Heart left ventricle (tissue), 16 donors: ENCODE measurements at regions not wholly inside any gene's neighbourhood (a gene's known extent, or its start where the extent isn't known, plus 50 kb on each side); places are given as distances from the start of the nearest gene placed in this dataset.

Experiments used
- ATAC-seq, 4 donors: fragments of 200-7000 bp; cut with Tn5 transposase; one replicate each; pipeline ENCODE4 v1.9.1; 2020 to 2022; ENCODE audit warnings: moderate library complexity in 4 of 4, mild to moderate bottlenecking in 3 of 4, moderate number of reproducible peaks in 1 of 4
- DNase-seq, 5 donors: peaks; one replicate each; pipeline ENCODE4 v3.0.0-alpha.2; 2020
- H3K27ac ChIP-seq, 12 donors: fragments of 200-600 bp; sonication (generic) in 4 of 12; one replicate each; pipeline versions ENCODE4 v1.5.0 to v1.8.0; 2016 to 2022; ENCODE audit warnings: mild to moderate bottlenecking in 2 of 12
- H3K27me3 ChIP-seq, 9 donors: fragments of 200-600 bp; sonication (generic) in 2 of 9; one replicate each; pipeline versions ENCODE4 v1.5.1 to v1.8.0; 2016 to 2022; ENCODE audit warnings: mild to moderate bottlenecking in 3 of 9
- H3K36me3 ChIP-seq, 9 donors: fragments of 200-600 bp; sonication (generic) in 2 of 9; one replicate each; pipeline versions ENCODE4 v1.5.0 to v1.8.0; 2018 to 2022; ENCODE audit warnings: mild to moderate bottlenecking in 2 of 9
- H3K4me1 ChIP-seq, 12 donors: fragments of 200-600 bp; sonication (generic) in 4 of 12; one replicate each; pipeline versions ENCODE4 v1.5.0 to v1.8.0; 2016 to 2022; ENCODE audit warnings: mild to moderate bottlenecking in 3 of 12
- H3K4me3 ChIP-seq, 12 donors: fragments of 200-600 bp; sonication (generic) in 4 of 12; one replicate each; pipeline versions ENCODE4 v1.5.0 to v1.8.0; 2017 to 2022; ENCODE audit warnings: mild to moderate bottlenecking in 9 of 12, moderate library complexity in 4 of 12
- H3K9me3 ChIP-seq, 12 donors: fragments of 200-600 bp; sonication (generic) in 4 of 12; one replicate each; pipeline versions ENCODE4 v1.5.0 to v1.8.0; 2016 to 2022; ENCODE audit warnings: mild to moderate bottlenecking in 1 of 12
- CTCF ChIP-seq, 12 donors: fragments of 200-600 bp; sonication (generic) in 4 of 12; IDR thresholded peaks; one replicate each; pipeline versions ENCODE4 v1.5.0 to v1.8.0; 2018 to 2022; ENCODE audit warnings: antibody characterized with exemption in 12 of 12, mild to moderate bottlenecking in 5 of 12
- POLR2A ChIP-seq, 2 donors: fragments of 450-650 bp; IDR thresholded peaks; one replicate each; pipeline ENCODE4 v1.6.1; 2017; ENCODE audit warnings: antibody characterized with exemption in 2 of 2, mild to moderate bottlenecking in 2 of 2, moderate library complexity in 2 of 2
- WGBS, 4 donors: extraction: QIAGEN DNeasy Blood & Tissue Kit in 2 of 4; methylation state at CpG; one replicate each; pipeline versions ENCODE4 v1.1.5 to v1.1.7; 2013 to 2018; 5-methylcytosine and 5-hydroxymethylcytosine counted together
- intact Hi-C, 10 donors: fragments of 100-400 bp; cut with DNase I; formaldehyde crosslinking; loops; one replicate each; pipeline versions ENCODE4 v1.11.1 to v1.14.2; 2022
- donor health status: ischemic (EF 13 %, LVEDD 7.1; RV severe dilation, severe dysfunction).
- donor health status: healthy with polysubstance abuse.
- donor health status: DM: no; HTN: yes; CAD: no.
- donor health status: DM: no; HTN: no; CAD: no.
- donor health status: ischemic (EF 25% LVEDD 6.9; RV normal size, moderate dysfunction).
- donor health status: ischemic (EF 25% LVEDD 5.7; RV mildly dilated, moderate dysfunction).
- donor health status: healthy.
- donor health status: DM: yes; HTN: yes; CAD: no.
- donor health status: ischemic (EF 35%, LVEDD 5.7; RV mildly dilated, moderate dysfunction).
- donor health status: nonischemic (EF 11% LVEDD 7.7; RV severe dilation, severe dysfunction).
- donor health status: DM: yes; HTN: yes; CAD: no.
- donor health status: PGD.
- donor health status: ischemic (EF 29% LVEDD 5.4; RV normal size, mild dysfunction).
- donor health status: nonischemic (EF 23%, LVEDD 6.1; RV moderate dilation, normal function).

GRCh38 chr4:3871881-3872833 lies 106.0 kb downstream of the ADRA2C start:
- H3K27ac ChIP-seq: no peak overlapping the region
- H3K27me3 ChIP-seq: peaks cover 24 to 76% (median 44%) of the 10 kb centered on the region in 9 donors
- no peak for TF ChIP-seq POLR2A (IDR thresholded peaks at IDR 0.05)
- TF ChIP-seq CTCF (IDR thresholded peaks at IDR 0.05): no peak
- no peaks in the 10 kb centered on the region for H3K36me3 ChIP-seq
- intact Hi-C loops: loop anchor here in 6 of 10 donors (10.0 kb wide), 6 partner anchors 87 to 757 kb away; partner anchors contain the start of gene ADRA2C (in 2 of the 6)
- H3K4me1 ChIP-seq: peaks cover 0 to 8% (median 0%) of the 10 kb centered on the region in 12 donors
- H3K9me3 ChIP-seq: peaks cover 0 to 2% (median 0%) of the 10 kb centered on the region in 12 donors
- ATAC-seq: no peak
- DNase-seq: peak in 1 of 5 donors; percentile 34
- peak overlapping the region in 1 of 12 donors; percentile 10 for H3K4me3 ChIP-seq
- 11 to 20% (median 12%) methylated on average over 21 to 58 of the region's 59 CpGs for WGBS, 4 donors

- ATAC-seq (no peak), DNase-seq (no peak)
- Histone ChIP-seq H3K4me1 (peaks cover 0 to 8% (median 0%) of the 10 kb centered on the region in 12 donors), H3K27ac (no peak overlapping the region), H3K9me3 (peaks cover 0 to 10% (median 0%) of the 10 kb centered on the region in 12 donors), H3K27me3 (peaks cover 26 to 82% (median 44%) of the 10 kb centered on the region in 9 donors), H3K4me3 (no peak overlapping the region), H3K36me3 (no peaks in the 10 kb centered on the region)
- intact Hi-C loops: loop anchor here in 6 of 10 donors (10.0 kb wide), 6 partner anchors 88 to 758 kb away; partner anchors contain the start of gene ADRA2C (in 2 of the 6)
- TF ChIP-seq POLR2A (IDR thresholded peaks at IDR 0.05) (no peak), CTCF (IDR thresholded peaks at IDR 0.05) (no peak)
- WGBS, 4 donors: 69 to 71% (median 69%) methylated on average over 17 of the region's 17 CpGs
These were observed 106.7 kb downstream of the ADRA2C start for GRCh38 chr4:3872834-3873313.

- peaks cover 0 to 8% (median 0%) of the 10 kb centered on the region in 12 donors for H3K4me1 ChIP-seq
- TF ChIP-seq POLR2A (IDR thresholded peaks at IDR 0.05) (no peak), CTCF (IDR thresholded peaks at IDR 0.05) (no peak)
- peaks cover 0 to 11% (median 0%) of the 10 kb centered on the region in 12 donors for H3K9me3 ChIP-seq
- no peak overlapping the region for H3K4me3 ChIP-seq
- intact Hi-C loops: loop anchor here in 6 of 10 donors (10.0 kb wide), 6 partner anchors 89 to 759 kb away; partner anchors contain the start of gene ADRA2C (in 2 of the 6)
- H3K36me3 ChIP-seq: no peaks in the 10 kb centered on the region
- peak in 1 of 5 donors; percentile 40 for DNase-seq
- peaks cover 27 to 89% (median 50%) of the 10 kb centered on the region in 9 donors for H3K27me3 ChIP-seq
- no peak for ATAC-seq
- 24 to 34% (median 30%) methylated on average over 14 of the region's 14 CpGs for WGBS, 4 donors
- no peak overlapping the region for H3K27ac ChIP-seq
These were observed 107.3 kb downstream of the ADRA2C start for GRCh38 chr4:3873408-3874027.
